Panc1 (cell line): ENCODE measurements at regions not wholly inside any gene's neighbourhood (a gene's known extent, or its start where the extent isn't known, plus 50 kb on each side); places are given as distances from the start of the nearest gene placed in this dataset.

Experiments
- ATAC-seq: fragments of 200-7000 bp; cut with Tn5 transposase; 2 replicates; pipeline ENCODE4 v1.9.1; 2020; ENCODE audit warnings: mild to moderate bottlenecking, moderate library complexity
- BruUV-seq: library from RNA; stranded (reverse); fragments of 400-500 nt; replicated peaks from 2 replicates; lab custom pipeline; 2021; lab: Mats Ljungman, UMichigan
- CTCF ChIA-PET: fragments of 300-600 bp; sonication (Branson Sonifier 250); formaldehyde crosslinking; loops from one replicate; lab custom pipeline; 2022; ENCODE audit warnings: antibody characterized with exemption; lab: Charles Lee
- POLR2A ChIA-PET: fragments of 300-600 bp; sonication (Branson Sonifier 250); formaldehyde crosslinking; loops from one replicate; lab custom pipeline; 2022; ENCODE audit warnings: antibody characterized with exemption; lab: Charles Lee
- DNase-seq: peaks from one replicate; pipeline ENCODE4 v3.0.0-alpha.2; 2010; ENCODE audit warnings: low read depth, low spot score
- H3K27ac ChIP-seq: 2 replicates; pipeline ENCODE4 v1.5.1; 2011; ENCODE audit warnings: mild to moderate bottlenecking, low read length, inconsistent platforms
- H3K27me3 ChIP-seq: fragments of 200-500 bp; sonication (Bioruptor generic); 2 replicates; pipeline ENCODE4 v1.6.0; 2014; ENCODE audit warnings: low read length, inconsistent platforms; ENCODE audit not compliant: control insufficient read depth, insufficient read depth
- H3K36me3 ChIP-seq: fragments of 200-500 bp; sonication (Bioruptor generic); 2 replicates; pipeline ENCODE4 v1.5.1; 2014; ENCODE audit warnings: inconsistent platforms, mild to moderate bottlenecking, low read length, moderate library complexity; ENCODE audit not compliant: control insufficient read depth, insufficient read depth
- H3K4me1 ChIP-seq: 2 replicates; pipeline ENCODE4 v1.5.1; 2011; ENCODE audit warnings: inconsistent platforms, mild to moderate bottlenecking, low read length, moderate library complexity; ENCODE audit not compliant: control insufficient read depth, insufficient read depth
- H3K4me3 ChIP-seq, 2 experiments: 2 replicates each; pipeline ENCODE4 v1.5.1; 2011 to 2012; ENCODE audit warnings: low read depth in 2 of 2, low read length in 2 of 2, mild to moderate bottlenecking in 2 of 2, inconsistent platforms in 1 of 2, moderate library complexity in 1 of 2
- H3K9me3 ChIP-seq: fragments of 200-500 bp; sonication (Bioruptor generic); 2 replicates; pipeline ENCODE4 v1.5.1; 2014; ENCODE audit warnings: low read depth, mild to moderate bottlenecking, inconsistent platforms, low read length, moderate library complexity; ENCODE audit not compliant: control insufficient read depth, insufficient read depth
- CTCF ChIP-seq: fragments of 450-650 bp; IDR thresholded peaks from 2 replicates; pipeline ENCODE4 v1.5.1; 2017; ENCODE audit warnings: mild to moderate bottlenecking
- POLR2AphosphoS5 ChIP-seq: IDR thresholded peaks from 2 replicates; pipeline ENCODE4 v1.6.1; 2012; ENCODE audit warnings: mild to moderate bottlenecking, low read depth, low read length, moderate library complexity
- REST ChIP-seq, 2 experiments: IDR thresholded peaks; 2 replicates each; pipeline ENCODE4 v1.6.1; 2011 to 2012; ENCODE audit warnings: low read depth in 2 of 2, control low read depth in 1 of 2, low read length in 1 of 2, mild to moderate bottlenecking in 1 of 2, moderate library complexity in 1 of 2; ENCODE audit not compliant: insufficient read depth in 1 of 2
- SIN3A ChIP-seq: IDR thresholded peaks from 2 replicates; pipeline ENCODE4 v1.6.1; 2012; ENCODE audit warnings: low read depth, mild to moderate bottlenecking, low read length, moderate library complexity, borderline replicate concordance; ENCODE audit not compliant: insufficient read depth
- TCF7L2 ChIP-seq: IDR thresholded peaks from 2 replicates; pipeline ENCODE4 v1.6.1; 2011; ENCODE audit warnings: mild to moderate bottlenecking, low read depth, low read length, inconsistent platforms
- in situ Hi-C: cut with HindIII; loops from 2 replicates; pipeline ENCODE4 v1.10.0; 2016; ENCODE audit warnings: low sequenced_read_pairs, low pct_unique_long_range_greater_than_20kb
- intact Hi-C: fragments of 100-400 bp; cut with micrococcal nuclease; formaldehyde crosslinking; loops from one replicate; pipeline ENCODE4 v1.10.0; 2022; ENCODE audit not compliant: unreplicated experiment

GRCh38 chr2:187918996-187919821 lies 365.0 kb upstream of the TFPI start:
- POLR2A ChIA-PET, result no interaction called here
- ATAC-seq (no peak), DNase-seq (no peak)
- intact Hi-C loops (no loop called here), in situ Hi-C loops (no loop called here)
- H3K36me3 ChIP-seq, result no peaks in the 10 kb centered on the region
- BruUV-seq, result no TSS peak
- CTCF ChIA-PET, result no interaction called here
- no peak overlapping the region for H3K4me3 ChIP-seq
- no peaks in the 10 kb centered on the region for H3K4me1 ChIP-seq
- no peak overlapping the region for H3K27ac ChIP-seq
- TF ChIP-seq REST (IDR thresholded peaks at IDR 0.05; ENCODE audit: insufficient read depth in 1 of 2, low read depth in 2 of 2, low read length in 1 of 2) (no peak), TCF7L2 (no peak)
- H3K27me3 ChIP-seq, result no peaks in the 10 kb centered on the region
- no peaks in the 10 kb centered on the region for H3K9me3 ChIP-seq

DNA sequence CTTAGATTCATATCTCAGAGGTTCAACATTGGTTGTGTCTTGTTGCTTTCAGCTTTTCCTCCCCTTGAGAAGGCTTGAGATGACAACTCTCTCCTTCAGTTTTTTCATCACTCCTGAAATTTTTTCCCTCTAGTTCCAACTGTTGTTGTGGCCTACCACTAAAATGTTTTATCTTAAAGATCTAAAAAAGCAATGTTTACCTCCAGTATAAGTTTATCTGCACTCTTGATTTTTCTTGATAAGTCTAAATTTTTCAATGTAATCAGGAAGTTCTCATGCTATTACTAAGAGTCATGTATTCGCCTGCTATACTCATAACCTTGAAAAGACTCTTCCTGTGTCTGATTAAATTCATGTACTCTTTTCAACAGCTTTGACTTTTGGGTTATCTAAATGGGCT lies 366.3 kb upstream of the TFPI start:
- POLR2A ChIA-PET, result no interaction called here
- Histone ChIP-seq H3K4me1 (no peaks in the 10 kb centered on the region), H3K4me3 (no peak overlapping the region), H3K36me3 (no peaks in the 10 kb centered on the region), H3K27me3 (no peaks in the 10 kb centered on the region), H3K9me3 (no peaks in the 10 kb centered on the region), H3K27ac (no peak overlapping the region)
- TF ChIP-seq SIN3A (no peak), TCF7L2 (no peak), REST (IDR thresholded peaks at IDR 0.05; ENCODE audit: insufficient read depth in 1 of 2, low read depth in 2 of 2, low read length in 1 of 2) (no peak), POLR2AphosphoS5 (no peak), CTCF (no peak)
- no TSS peak for BruUV-seq
- CTCF ChIA-PET, result no interaction called here
- no peak for DNase-seq
- intact Hi-C loops (no loop called here), in situ Hi-C loops (no loop called here)
- no peak for ATAC-seq
